SK-N-SH (cell line): ENCODE measurements at regions not wholly inside any gene's neighbourhood (a gene's known extent, or its start where the extent isn't known, plus 50 kb on each side); places are given as distances from the start of the nearest gene placed in this dataset.
"Not testable (repeated sequence)": the region's sequence is repeated elsewhere in the genome, so short reads cannot be mapped to it uniquely, and the experiment has no call there.

Experiments
- CTCF ChIA-PET: fragments of 300-600, 350-600 bp; formaldehyde crosslinking; extraction: SDS; loops from one replicate; lab custom pipeline; 2021; lab: Yijun Ruan, JAX
- POLR2A ChIA-PET: fragments of 350-600 bp; sonication (Branson Sonifier 250); formaldehyde crosslinking; extraction: SDS; loops from one replicate; lab custom pipeline; 2020; ENCODE audit warnings: antibody characterized with exemption, inconsistent platforms; lab: Yijun Ruan, JAX
- DNase-seq: peaks from one replicate; pipeline ENCODE4 v3.0.0; 2012
- H2AFZ ChIP-seq: fragments of 200-600 bp; sonication (generic); 2 replicates; pipeline ENCODE4 v1.8.1; 2016; ENCODE audit warnings: antibody characterized with exemption, mild to moderate bottlenecking, low read depth
- H3F3A ChIP-seq: fragments of 200-600 bp; sonication (generic); replicated peaks from 2 replicates; pipeline ENCODE3; 2016; ENCODE audit warnings: antibody characterized with exemption, mild to moderate bottlenecking; ENCODE audit not compliant: insufficient read depth
- H3K27ac ChIP-seq, 2 experiments: fragments of 200-500 bp in 1 of 2; fragments of 200-600 bp in 1 of 2; sonication (Bioruptor generic) in 1 of 2; sonication (generic), shearing (Covaris generic) in 1 of 2; 2 replicates each; pipeline versions ENCODE4 v1.5.1 to v1.6.1; 2014 to 2016; ENCODE audit warnings: low read depth in 2 of 2, inconsistent platforms in 1 of 2, low read length in 1 of 2, mild to moderate bottlenecking in 1 of 2, mixed read lengths in 1 of 2
- H3K27me3 ChIP-seq: fragments of 200-600 bp; sonication (generic), shearing (Covaris generic); 2 replicates; pipeline ENCODE4 v1.6.1; 2016; ENCODE audit warnings: mixed run types; ENCODE audit not compliant: insufficient read depth
- H3K36me3 ChIP-seq, 2 experiments: fragments of 200-500 bp in 1 of 2; fragments of 200-600 bp in 1 of 2; sonication (Bioruptor generic) in 1 of 2; sonication (generic) in 1 of 2; replicated peaks in 1 of 2; 2 replicates each; pipeline versions ENCODE3 to v1.5.1; 2014 to 2016; ENCODE audit warnings: low read length in 1 of 2, mild to moderate bottlenecking in 1 of 2; ENCODE audit not compliant: insufficient read depth in 2 of 2, control insufficient read depth in 1 of 2
- H3K4me1 ChIP-seq, 2 experiments: fragments of 200-500 bp in 1 of 2; fragments of 200-600 bp in 1 of 2; sonication (Bioruptor generic) in 1 of 2; sonication (generic), shearing (Covaris generic) in 1 of 2; 2 replicates each; pipeline versions ENCODE4 v1.5.1 to v1.6.1; 2014 to 2016; ENCODE audit warnings: low read depth in 1 of 2, low read length in 1 of 2, mixed run types in 1 of 2; ENCODE audit not compliant: insufficient read depth in 2 of 2, control insufficient read depth in 1 of 2
- H3K4me2 ChIP-seq: fragments of 200-600 bp; sonication (generic), shearing (Covaris generic); 2 replicates; pipeline ENCODE4 v1.6.1; 2017; ENCODE audit warnings: mixed run types
- H3K4me3 ChIP-seq, 2 experiments: fragments of 200-500 bp in 1 of 2; fragments of 200-600 bp in 1 of 2; sonication (Bioruptor generic) in 1 of 2; sonication (generic), shearing (Covaris generic) in 1 of 2; 2 replicates each; pipeline versions ENCODE4 v1.5.1 to v1.8.1; 2014 to 2016; ENCODE audit warnings: low read depth in 2 of 2, inconsistent platforms in 1 of 2, low read length in 1 of 2, mild to moderate bottlenecking in 1 of 2, mixed read lengths in 1 of 2, moderate library complexity in 1 of 2
- H3K79me2 ChIP-seq: fragments of 200-600 bp; sonication (generic); 2 replicates; pipeline ENCODE4 v1.8.1; 2017; ENCODE audit warnings: mild to moderate bottlenecking; ENCODE audit not compliant: insufficient read depth
- H3K9ac ChIP-seq: fragments of 200-600 bp; sonication (generic); 2 replicates; pipeline ENCODE4 v1.6.1; 2017; ENCODE audit warnings: mixed run types
- H3K9me2 ChIP-seq: fragments of 200-600 bp; sonication (generic); 2 replicates; pipeline ENCODE4 v1.6.1; 2017; ENCODE audit warnings: mixed run types
- H3K9me3 ChIP-seq: fragments of 200-600 bp; sonication (generic); 2 replicates; pipeline ENCODE4 v1.6.1; 2017; ENCODE audit warnings: mixed run types, mild to moderate bottlenecking, moderate library complexity
- H4K20me1 ChIP-seq: fragments of 200-600 bp; sonication (generic); 2 replicates; pipeline ENCODE4 v1.6.1; 2017; ENCODE audit warnings: mild to moderate bottlenecking, mixed run types; ENCODE audit not compliant: insufficient read depth
- NRF1 ChIP-seq: IDR thresholded peaks from 2 replicates; pipeline ENCODE4 v1.6.1; 2012; ENCODE audit warnings: low read depth, mild to moderate bottlenecking, low read length
- RAD21 ChIP-seq: IDR thresholded peaks from 2 replicates; pipeline ENCODE4 v1.6.1; 2012; ENCODE audit warnings: mild to moderate bottlenecking, low read length
- RXRA ChIP-seq: IDR thresholded peaks from 2 replicates; pipeline ENCODE4 v1.4.0; 2012; ENCODE audit warnings: low read depth, mild to moderate bottlenecking, borderline replicate concordance
- TEAD4 ChIP-seq: IDR thresholded peaks from 2 replicates; pipeline ENCODE4 v1.4.0; 2012; ENCODE audit warnings: mild to moderate bottlenecking, borderline replicate concordance; ENCODE audit not compliant: insufficient read depth
- ZBTB33 ChIP-seq: IDR thresholded peaks from 2 replicates; pipeline ENCODE4 v1.4.0; 2012; ENCODE audit warnings: low read depth, borderline replicate concordance
- WGBS: methylation state at CpG from one replicate; pipeline ENCODE4 v1.1.6; 2017; ENCODE audit warnings: low lambda C conversion rate; 5-methylcytosine and 5-hydroxymethylcytosine counted together
- TF ChIP-seq, protein P1 (sequence below): IDR thresholded peaks from 2 replicates; pipeline ENCODE4; 2012

DNA sequence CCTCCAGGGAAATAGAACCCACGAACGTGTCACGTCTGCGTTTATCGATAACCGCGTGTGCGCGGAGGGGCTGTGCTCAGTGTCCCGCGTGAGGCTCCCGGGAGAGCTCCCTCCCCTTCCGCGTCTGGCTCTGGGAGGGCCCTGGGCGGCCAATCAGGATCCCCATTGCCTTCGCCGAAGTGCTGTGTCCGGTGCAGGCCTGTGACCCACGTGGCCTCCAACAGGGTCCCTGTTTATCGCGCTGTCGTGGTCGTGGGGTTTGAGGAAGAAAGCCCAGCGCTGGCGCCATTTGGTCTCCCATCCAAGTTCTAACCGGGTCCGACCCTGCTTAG, 345.6 kb downstream of the ADGRD1 start:
- H4K20me1 ChIP-seq, H3K9me2 ChIP-seq, CTCF ChIA-PET, H3K36me3 ChIP-seq, H3K9ac ChIP-seq, H2AFZ ChIP-seq, H3K9me3 ChIP-seq, H3K27ac ChIP-seq, DNase-seq, H3F3A ChIP-seq, H3K4me3 ChIP-seq, H3K27me3 ChIP-seq, H3K79me2 ChIP-seq, H3K4me1 ChIP-seq, POLR2A ChIA-PET, H3K4me2 ChIP-seq: not testable (repeated sequence)
- WGBS, result no CpG with 5 or more reads among the region's 27 CpGs

DNA sequence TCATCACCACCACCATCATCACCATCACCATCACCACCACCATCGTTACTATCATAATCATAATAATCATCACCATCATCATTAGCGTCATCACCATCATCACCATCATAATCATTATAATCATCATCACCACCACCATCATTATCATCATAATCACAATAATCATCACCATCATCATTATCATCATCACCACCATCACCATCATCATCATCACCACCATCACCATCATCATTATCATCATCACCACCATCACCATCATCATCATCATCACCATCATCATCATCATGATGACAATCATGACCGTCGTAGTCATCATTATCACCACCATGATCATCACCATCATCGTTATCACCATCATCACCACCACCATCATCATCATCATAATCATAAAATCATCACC, 349.9 kb downstream of the ADGRD1 start:
- H3K36me3 ChIP-seq, CTCF ChIA-PET, H3K4me1 ChIP-seq, H3F3A ChIP-seq, H3K79me2 ChIP-seq, H3K9ac ChIP-seq, DNase-seq, H3K27me3 ChIP-seq, H3K9me3 ChIP-seq, POLR2A ChIA-PET, H3K4me3 ChIP-seq, H3K9me2 ChIP-seq, H2AFZ ChIP-seq, H3K27ac ChIP-seq, H3K4me2 ChIP-seq, H4K20me1 ChIP-seq: not testable (repeated sequence)
- WGBS, result 23% methylated on average over 2 of the region's 5 CpGs

DNA sequence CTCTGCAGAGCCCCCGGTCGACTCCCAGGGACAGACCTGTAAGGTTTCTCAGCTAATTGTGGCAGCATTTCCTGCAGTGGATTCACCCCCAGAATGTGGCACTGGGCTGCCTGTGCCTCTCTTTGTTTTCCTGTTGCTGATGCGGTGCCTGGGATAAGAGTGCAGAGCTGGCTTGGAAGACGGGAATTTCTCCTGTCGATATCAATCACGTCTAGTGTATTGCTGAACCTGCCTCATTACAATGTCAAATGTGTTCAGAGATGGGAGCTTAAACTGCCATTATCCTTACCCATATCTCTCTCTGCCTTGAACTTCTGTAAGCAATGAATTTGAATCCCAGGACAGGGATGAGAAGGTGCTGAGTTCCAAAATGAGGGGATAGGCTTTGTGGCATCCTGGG, 350.9 kb downstream of the ADGRD1 start:
- WGBS, result no CpG with 5 or more reads among the region's 6 CpGs
- H3K9me2 ChIP-seq, POLR2A ChIA-PET, H3K4me3 ChIP-seq, DNase-seq, H2AFZ ChIP-seq, H3K79me2 ChIP-seq, H4K20me1 ChIP-seq, H3K4me1 ChIP-seq, H3K9ac ChIP-seq, H3K36me3 ChIP-seq, CTCF ChIA-PET, H3K9me3 ChIP-seq, H3K27me3 ChIP-seq, H3K4me2 ChIP-seq, H3F3A ChIP-seq, H3K27ac ChIP-seq: not testable (repeated sequence)

GRCh38 chr12:131309700-131310099, 356.0 kb downstream of the ADGRD1 start:
- POLR2A ChIA-PET, result no interaction called here
- Histone ChIP-seq H3K27ac (no peak overlapping the region), H3F3A (no peaks in the 10 kb centered on the region), H3K4me3 (no peak overlapping the region), H3K4me2 (no peak overlapping the region), H3K9me2 (no peaks in the 10 kb centered on the region), H2AFZ (no peak overlapping the region), H3K79me2 (no peaks in the 10 kb centered on the region), H3K36me3 (no peaks in the 10 kb centered on the region), H3K27me3 (no peaks in the 10 kb centered on the region), H3K9me3 (peaks cover 6% of the 10 kb centered on the region; the same call in 1 of the 2 replicates), H3K4me1 (no peaks in the 10 kb centered on the region; a peak in 1 of 4 replicates), H4K20me1 (no peaks in the 10 kb centered on the region), H3K9ac (no peak overlapping the region)
- WGBS, result 17% methylated on average over 5 of the region's 5 CpGs
- DNase-seq, result no peak
- CTCF ChIA-PET, result no interaction called here
- no peak for TF ChIP-seq RXRA
- TF ChIP-seq ZBTB33, result no peak
- TF ChIP-seq NRF1, result no peak
- TF ChIP-seq TEAD4, result no peak
- TF ChIP-seq RAD21, result no peak
- TF ChIP-seq, protein P1, sequence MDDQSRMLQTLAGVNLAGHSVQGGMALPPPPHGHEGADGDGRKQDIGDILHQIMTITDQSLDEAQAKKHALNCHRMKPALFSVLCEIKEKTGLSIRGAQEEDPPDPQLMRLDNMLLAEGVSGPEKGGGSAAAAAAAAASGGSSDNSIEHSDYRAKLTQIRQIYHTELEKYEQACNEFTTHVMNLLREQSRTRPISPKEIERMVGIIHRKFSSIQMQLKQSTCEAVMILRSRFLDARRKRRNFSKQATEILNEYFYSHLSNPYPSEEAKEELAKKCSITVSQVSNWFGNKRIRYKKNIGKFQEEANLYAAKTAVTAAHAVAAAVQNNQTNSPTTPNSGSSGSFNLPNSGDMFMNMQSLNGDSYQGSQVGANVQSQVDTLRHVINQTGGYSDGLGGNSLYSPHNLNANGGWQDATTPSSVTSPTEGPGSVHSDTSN, result no peak

GRCh38 chr12:131310227-131310969, 356.7 kb downstream of the ADGRD1 start:
- POLR2A ChIA-PET, H3K9me2 ChIP-seq, H3K4me3 ChIP-seq, H3K9me3 ChIP-seq, H3K36me3 ChIP-seq, H3K9ac ChIP-seq, H3K79me2 ChIP-seq, H3K27ac ChIP-seq, H3K4me1 ChIP-seq, H2AFZ ChIP-seq, DNase-seq, H3K4me2 ChIP-seq, H4K20me1 ChIP-seq, H3F3A ChIP-seq, CTCF ChIA-PET, H3K27me3 ChIP-seq: not testable (repeated sequence)
- WGBS, result 49% methylated on average over 10 of the region's 22 CpGs
